ENCODE measurements at regions not wholly inside any gene's neighbourhood (a gene's known extent, or its start where the extent isn't known, plus 50 kb on each side); places are given as distances from the start of the nearest gene placed in this dataset.
"Not testable (repeated sequence)": the region's sequence is repeated elsewhere in the genome, so short reads cannot be mapped to it uniquely, and the experiment has no call there.

GRCh38 chr1:88457197-88457596 lies 226.9 kb upstream of the PKN2 start:
- no peak for DNase-seq (ENCODE audit: low read depth in 2 of 2)

DNA sequence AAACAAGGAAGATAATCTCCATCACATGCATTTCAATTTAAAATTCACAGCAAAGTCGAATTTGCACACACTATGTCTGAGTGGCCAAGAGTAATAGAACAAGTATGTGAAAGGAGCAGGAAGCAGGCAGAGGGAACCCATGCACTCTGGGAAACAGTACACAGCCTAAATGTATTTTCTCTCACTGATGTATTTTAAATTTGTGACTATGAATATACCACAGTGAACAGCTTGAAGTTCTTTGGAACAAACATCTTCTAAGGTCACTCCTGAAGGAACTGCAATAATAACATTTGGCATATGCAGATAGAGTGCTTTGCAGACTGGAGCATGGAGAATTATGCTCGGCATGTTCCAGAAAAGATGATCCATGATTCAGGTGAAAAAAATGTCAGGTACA lies 223.1 kb upstream of the PKN2 start:
- DNase-seq (ENCODE audit: low read depth in 2 of 2), result no peak

GRCh38 chr1:88462096-88462487 lies 222.0 kb upstream of the PKN2 start:
- DNase-seq (ENCODE audit: low read depth in 2 of 2), result no peak

GRCh38 chr1:88462488-88463261 lies 221.4 kb upstream of the PKN2 start:
- peak in 1 of 2 donors; percentile 27 for DNase-seq (ENCODE audit: low read depth in 2 of 2)

DNA sequence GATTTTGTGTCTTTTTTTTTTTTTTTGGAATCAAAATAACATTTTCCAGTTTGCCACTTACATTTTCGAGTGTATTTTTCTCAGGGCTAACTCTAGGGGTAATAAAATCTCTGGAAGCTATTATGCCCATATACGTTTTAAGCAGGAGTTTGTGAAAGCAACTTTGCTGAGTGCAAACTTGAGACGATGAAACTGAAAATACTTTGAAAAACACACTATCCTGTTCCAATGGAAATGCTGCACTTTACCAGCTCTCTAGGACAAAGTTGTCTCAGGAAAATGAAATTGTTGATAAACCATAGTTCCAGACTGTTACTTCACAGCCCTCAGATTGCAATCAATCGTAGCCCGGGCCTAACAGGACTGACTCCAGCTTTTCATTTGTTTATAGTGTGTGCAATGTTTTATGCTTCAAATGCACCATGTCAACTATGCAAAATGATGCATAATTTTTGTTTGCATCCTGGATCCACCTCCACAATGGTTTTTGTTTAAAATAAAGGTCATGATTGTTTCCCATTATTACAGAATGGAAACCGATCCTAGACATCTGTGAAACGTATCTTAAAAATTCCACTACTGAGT lies 220.6 kb upstream of the PKN2 start:
- DNase-seq (ENCODE audit: low read depth in 2 of 2), result no peak

DNA sequence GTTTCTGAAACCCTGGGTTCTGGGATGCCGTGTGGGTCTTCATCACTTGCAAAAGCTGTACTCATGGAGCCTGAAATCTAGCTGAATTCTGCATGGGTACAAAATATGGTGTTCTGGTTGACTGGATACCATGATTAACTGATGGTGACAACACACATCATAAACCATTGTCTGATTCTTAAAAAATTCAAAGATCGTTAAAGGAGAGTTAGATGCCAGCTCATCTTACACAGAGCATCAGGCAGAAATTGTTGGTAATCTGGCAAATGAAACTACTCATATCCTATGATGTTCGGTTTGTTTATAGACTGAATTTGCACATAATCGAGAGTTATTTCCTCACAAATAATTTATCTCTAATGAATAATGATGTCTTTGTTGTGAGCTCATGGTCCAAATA lies 218.1 kb upstream of the PKN2 start:
- no peak for DNase-seq (ENCODE audit: low read depth in 2 of 2)

DNA sequence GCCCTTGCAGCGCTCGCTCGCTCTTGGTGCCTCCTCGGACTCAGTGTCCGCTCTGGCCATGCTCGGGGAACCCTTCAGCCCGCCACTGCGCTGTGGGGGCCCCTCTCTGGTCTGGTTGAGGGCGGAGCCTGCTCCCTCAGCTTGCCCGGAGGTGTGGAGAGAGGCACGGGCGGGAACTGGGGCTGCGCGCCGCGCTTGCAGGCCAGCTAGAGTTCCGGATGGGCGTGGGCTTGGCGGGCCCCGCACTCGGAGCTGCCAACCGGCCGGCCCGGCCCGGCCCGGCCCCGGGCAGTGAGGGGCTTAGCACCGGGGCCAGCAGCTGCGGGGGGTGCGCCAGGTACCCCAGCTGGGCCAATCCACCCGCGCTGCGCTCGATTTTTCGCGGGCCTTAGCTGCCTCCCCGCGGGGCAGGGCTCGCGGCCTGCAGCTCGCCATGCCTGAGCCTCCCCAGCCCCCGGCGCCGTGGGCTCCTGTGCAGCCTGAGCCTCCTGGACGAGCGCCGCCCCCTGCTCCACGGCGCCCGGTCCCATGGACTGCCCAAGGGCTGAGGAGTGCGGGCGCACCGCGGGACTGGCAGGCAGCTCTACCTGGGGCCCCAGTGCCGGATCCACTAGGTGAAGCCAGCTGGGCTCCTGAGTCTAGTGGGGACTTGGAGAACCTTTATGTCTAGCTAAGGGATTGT lies 217.0 kb upstream of the PKN2 start:
- DNase-seq (ENCODE audit: low read depth in 2 of 2), result no peak

GRCh38 chr1:88472298-88472697 lies 211.8 kb upstream of the PKN2 start:
- DNase-seq (ENCODE audit: low read depth in 2 of 2), result no peak

GRCh38 chr1:88472714-88473113 lies 211.4 kb upstream of the PKN2 start:
- DNase-seq (ENCODE audit: low read depth in 2 of 2), result no peak

GRCh38 chr1:88474555-88475304 lies 209.3 kb upstream of the PKN2 start:
- DNase-seq (ENCODE audit: low read depth in 2 of 2), result no peak

GRCh38 chr1:88484881-88485280 lies 199.2 kb upstream of the PKN2 start:
- DNase-seq (ENCODE audit: low read depth in 2 of 2), result no peak

DNA sequence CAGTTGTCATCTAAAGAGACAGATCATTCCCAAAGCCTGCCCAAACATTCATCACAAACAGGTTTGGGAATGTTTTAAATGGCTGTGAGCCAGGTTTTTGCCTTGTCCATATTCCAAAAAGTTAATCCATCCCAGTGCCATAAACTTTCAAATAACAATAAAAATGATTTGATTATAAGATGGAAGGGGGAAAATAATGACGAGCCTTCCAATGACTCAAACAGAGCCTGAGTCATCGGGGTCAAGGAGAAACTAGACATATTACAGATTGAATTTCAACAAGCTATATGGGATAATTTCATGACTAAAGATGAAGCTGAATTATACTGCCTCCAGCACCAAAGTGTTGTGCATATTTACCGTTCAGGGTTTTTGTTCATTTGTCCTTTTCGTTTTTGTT lies 195.8 kb upstream of the PKN2 start:
- DNase-seq (ENCODE audit: low read depth in 2 of 2), result no peak

- DNase-seq (ENCODE audit: low read depth in 2 of 2), result no peak
Measured at GRCh38 chr1:88490676-88491075, 193.4 kb upstream of the PKN2 start.

DNA sequence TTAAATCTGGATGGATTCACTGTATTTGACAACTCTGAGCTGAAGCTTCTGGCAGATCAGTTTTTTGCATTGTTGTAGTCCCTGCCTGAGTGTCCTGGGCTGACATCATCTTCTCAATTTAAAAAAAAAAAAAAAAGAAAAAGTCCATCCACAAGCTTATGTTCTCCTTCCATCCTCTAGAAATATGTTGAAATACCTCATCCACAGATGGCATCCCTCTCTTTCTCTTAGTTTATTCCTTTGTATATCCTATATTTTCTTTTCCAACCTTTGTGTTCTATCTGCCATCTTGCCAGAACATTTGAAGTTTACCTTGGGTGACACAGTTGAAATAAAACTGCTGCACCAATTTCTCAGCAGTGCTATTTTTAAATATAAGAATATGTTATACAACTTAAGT lies 184.4 kb upstream of the PKN2 start:
- no peak for DNase-seq (ENCODE audit: low read depth in 2 of 2)

DNA sequence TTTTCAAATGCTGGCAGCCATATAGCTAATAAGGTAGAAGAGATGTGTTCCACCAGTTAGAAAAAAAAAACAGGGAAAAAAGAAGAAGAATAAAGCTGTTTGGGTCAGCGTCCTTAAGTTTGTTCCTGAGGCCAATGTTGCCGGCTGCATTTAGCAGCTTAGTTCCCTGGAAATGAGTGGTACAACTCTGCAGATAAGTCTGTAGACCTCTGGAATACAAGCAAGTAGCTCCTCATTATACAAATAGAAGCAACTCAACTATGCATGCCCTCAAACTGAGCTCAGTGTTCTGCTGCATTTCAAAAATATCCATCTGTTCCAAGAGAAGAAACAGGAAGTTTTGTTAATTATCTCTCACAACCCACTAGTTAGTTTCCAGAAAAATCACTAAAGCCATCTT lies 181.2 kb upstream of the PKN2 start:
- no peak for DNase-seq (ENCODE audit: low read depth in 2 of 2)

GRCh38 chr1:88503646-88504045 lies 180.4 kb upstream of the PKN2 start:
- DNase-seq (ENCODE audit: low read depth in 2 of 2), result no peak

DNA sequence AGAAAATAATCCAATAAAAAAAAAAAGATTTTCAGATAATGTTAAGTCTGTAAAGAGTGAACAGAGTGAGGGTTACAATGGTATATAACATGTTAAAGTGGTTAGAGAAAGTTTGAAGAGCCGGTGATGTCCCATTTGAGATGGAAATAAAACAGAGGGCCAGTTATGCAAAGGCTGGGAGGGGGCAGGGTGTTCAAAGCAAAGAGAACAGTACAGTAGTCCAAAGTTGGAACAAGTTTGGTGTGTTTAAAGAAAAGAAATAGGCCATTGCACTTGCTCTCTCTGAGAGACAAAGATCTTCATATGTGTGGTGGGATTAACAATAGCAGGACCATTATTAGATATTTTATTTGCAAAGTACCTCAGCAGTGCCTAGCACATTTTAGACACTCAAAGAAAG lies 179.5 kb upstream of the PKN2 start:
- no peak for DNase-seq (ENCODE audit: low read depth in 2 of 2)

DNA sequence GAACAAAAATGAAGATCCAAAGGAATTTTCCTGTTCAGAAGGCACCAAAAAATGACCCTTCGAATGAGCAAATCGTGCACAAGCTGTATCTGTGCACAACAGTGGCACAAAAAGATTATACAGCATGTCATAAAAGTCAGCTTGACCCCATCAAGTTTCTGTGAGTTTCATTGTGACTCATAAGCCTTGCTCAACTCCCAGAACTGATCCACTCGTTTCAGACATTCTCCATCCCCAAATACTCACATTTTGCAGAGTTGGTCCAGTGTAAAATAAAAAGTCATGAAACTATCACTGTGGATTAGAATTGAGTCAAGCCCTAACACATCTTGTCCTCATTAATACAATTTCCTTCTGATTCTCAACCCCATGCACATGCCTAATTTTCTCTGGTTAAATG lies 174.7 kb upstream of the PKN2 start:
- no peak for DNase-seq (ENCODE audit: low read depth in 2 of 2)

DNA sequence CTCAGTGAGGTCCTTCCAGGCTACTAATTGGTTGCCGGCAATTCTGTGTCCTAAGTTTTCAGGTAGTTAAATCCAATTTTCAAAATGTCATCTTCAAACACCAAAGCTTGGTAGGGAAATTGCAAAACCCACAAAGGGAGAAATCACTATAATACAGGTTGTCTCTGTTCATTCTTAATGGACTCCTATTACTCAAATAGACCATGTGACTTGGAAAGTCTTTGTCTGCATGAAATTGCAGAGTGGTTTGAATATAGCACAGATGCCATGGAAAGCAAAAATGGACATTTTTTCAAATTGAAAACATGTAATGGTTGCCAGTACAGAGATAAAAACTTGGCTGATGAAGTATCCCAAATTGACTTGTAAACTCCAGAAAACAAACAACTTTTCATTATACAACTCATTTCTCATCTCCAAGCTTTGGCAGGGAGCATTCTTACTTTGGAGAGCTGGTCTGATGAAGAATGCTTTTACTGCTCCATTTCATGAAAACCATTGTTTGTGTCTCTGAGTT lies 169.5 kb upstream of the PKN2 start:
- DNase-seq (ENCODE audit: low read depth in 2 of 2), result no peak

GRCh38 chr1:88517499-88517898 lies 166.6 kb upstream of the PKN2 start:
- DNase-seq (ENCODE audit: low read depth in 2 of 2), result not testable (repeated sequence)

- DNase-seq (ENCODE audit: low read depth in 2 of 2), result no peak
Measured at GRCh38 chr1:88519156-88519555, 164.9 kb upstream of the PKN2 start.
